ENCODE measurements at regions not wholly inside any gene's neighbourhood (a gene's known extent, or its start where the extent isn't known, plus 50 kb on each side); places are given as distances from the start of the nearest gene placed in this dataset.
"Not testable (repeated sequence)": the region's sequence is repeated elsewhere in the genome, so short reads cannot be mapped to it uniquely, and the experiment has no call there.

DNA sequence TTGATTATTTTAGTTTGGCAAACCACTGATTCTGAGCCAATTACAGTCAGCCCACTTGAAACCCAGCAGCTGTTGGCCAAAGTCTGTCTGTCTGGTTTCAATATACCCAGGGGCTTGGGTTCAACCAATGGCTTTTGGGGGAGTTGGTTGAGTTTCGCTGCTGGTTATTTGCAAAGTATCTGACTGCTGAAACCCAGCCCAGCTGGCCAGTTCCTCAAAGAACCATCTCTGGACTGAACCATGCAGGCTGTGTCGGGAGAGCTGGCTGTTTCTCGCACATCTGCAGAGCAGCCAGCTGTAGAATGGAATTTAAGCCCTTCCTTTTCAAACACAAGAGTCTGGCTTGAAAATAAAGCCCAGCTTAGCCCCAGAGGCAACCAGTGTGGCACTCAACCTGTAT is 66.0 kb upstream of the PAX7 start:
- DNase-seq, result no peak

DNA sequence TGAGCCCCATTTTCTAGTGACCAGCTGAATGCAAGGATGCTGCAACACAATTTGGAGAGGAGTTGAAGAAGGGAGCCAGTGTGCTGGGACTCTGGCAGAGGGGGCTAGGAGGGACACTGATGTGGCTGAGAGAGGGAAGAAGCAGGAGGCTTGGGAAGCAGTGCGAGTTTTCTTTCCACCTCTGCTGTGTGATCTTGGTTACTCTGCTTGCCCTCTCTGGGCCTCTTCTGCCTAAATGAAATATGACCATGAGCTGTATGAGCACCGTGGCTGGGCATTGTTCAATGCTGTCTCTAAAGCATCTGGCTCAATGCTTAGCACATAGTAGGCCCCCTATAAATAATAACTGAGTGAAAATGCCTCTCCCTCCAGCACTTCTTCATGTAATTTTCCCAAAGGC is 65.3 kb upstream of the PAX7 start:
- no peak for DNase-seq

DNA sequence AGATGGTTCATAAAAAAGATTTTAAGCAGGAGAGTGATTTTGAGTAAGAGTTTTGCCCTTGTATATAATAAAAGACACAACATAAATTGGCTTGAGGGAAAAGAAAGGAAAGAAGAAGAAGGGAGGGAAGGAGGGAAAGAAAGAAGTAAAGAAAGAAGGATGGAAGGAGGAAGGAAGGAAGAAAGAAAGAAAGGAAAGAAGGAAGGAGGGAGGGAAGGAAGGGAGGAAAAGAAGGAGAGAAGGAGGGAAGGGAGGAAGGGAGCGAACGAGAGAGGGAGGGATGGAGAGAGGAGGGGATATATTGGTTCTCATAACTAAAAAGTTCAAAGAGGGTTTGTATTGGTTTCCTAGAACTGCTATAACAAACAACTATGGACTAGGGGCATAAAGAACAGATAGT is 62.2 kb upstream of the PAX7 start:
- no peak for DNase-seq

DNA sequence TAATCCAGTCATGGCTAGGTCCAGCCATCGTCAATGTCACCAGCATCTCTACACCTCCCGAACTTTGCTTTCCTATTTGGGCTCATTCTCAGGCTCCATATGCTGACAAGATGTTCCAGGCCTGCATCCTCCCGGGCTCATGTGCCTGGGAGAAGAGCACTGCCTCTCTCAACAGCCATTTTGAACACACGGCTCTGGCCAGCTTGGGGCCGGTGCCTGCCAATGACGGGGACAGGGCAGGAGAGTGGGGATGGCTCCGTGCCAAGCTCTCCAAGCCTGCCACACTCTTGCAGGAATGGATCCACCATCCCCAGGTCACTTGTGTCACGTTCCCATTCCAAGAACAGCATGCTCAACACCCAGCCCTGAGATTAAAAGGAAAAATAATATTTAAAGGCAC is 61.4 kb upstream of the PAX7 start:
- no peak for DNase-seq

DNA sequence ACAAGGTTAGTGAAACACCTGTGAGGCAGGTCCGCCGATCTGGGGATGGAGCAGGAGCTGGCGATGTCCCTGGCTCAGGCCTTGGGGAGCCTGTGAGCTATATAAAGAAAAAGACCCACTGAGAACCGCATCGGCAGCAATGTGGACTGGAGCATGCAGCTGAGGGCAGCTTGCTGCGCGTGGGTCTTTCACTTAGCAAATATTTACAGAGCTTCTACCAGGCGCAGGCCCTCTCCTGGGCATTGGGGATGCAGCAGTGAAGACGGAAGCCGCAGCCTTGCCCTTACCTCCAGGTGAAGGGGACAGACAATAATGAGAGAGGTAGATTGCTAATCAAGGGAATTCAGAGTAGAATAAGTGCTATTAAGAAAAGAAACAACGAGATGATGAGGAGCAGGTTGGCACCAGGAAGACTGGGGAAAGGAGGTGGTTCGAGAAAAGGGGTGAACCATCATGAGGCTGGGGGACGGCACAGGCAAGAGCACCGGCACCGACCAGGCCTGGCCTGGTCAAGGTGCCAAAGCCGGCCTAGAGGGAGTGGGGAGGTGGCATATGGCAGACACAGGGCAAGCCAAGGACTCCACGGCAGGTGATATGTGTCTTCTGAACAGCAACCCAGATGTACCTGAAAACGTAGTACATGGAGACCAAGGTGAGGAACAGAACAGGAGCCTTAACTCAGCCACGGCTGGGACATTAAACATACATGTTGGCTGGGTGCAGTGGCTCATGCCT is 60.7 kb upstream of the PAX7 start:
- DNase-seq, result no peak

DNA sequence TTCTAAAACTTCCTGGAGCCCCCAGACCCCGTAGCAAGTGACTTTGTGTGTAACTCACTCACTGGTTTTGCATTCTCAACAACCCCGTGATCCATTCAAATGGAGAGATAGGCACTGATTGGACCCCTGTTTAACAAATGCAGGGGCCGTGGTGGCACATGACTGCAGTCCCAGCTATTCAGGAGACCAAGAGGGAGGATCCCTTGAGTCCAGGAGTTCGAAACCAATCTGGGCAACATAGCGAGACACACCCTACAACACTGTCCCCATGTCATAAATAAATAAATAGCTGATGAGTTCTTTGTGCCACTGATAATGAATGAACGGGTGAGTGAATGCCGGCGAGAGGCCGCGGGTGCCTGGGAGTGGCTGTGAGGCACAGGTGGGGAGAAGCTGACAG is 59.4 kb upstream of the PAX7 start:
- no peak for DNase-seq

DNA sequence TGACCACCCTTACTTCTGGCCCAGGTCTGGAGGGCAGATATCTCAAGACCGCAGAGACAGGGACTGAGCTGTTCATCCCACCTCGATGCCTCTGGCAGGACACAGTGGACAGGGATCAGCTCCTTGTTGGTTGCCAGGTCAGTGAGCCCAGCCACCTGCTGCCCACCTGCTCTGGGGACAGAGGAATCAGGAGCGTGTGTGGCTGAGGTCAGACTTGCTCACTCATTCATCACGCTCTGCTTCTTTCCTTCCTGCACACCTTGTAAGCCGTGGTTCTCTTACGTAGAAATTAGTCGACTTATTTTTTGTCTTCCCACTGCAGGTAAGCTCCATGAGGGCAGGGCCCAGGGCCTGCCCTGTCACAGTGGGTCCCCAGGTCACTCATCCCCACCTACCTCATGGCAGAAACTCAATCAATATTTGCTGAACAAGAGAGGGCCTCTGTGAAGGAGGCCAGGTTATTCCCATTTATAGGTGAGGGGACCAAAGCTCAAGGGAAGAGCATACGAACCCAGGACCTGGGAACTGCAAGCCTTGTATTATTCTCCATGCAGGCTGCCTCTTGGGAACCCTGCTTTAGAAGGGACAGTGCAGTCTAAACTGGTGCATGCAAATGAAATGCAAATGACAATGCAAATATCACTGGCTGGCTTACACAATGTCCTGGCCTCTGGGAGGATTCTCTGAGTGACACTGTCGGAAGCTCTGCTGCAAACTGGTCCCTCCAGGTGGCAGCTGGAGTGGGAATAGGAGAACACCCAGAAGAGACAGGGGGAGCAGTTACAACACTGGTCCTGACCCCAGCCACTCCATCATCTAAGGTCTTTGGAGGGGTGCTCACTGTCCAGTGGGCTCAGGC is 58.4 kb upstream of the PAX7 start:
- no peak for DNase-seq

DNA sequence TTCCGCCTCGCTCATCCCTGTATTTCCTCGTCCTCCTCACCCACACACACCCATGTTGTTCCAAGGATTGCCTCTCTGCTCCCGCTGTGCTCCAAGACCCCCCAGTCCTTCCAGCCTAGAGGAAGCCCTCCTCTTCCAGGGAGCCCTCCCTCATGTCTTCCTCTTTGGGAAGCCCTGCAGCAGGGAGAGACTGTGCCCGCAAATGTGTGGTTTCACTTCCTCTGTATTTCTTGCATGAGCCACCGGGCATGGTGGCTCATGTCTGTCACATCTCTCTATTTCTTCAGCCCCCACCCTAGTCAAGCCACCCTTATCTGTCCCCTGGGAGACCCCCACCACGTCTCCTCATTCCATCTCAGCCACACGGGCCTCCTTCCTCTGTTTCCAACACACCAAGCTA is 57.5 kb upstream of the PAX7 start:
- DNase-seq, result no peak

DNA sequence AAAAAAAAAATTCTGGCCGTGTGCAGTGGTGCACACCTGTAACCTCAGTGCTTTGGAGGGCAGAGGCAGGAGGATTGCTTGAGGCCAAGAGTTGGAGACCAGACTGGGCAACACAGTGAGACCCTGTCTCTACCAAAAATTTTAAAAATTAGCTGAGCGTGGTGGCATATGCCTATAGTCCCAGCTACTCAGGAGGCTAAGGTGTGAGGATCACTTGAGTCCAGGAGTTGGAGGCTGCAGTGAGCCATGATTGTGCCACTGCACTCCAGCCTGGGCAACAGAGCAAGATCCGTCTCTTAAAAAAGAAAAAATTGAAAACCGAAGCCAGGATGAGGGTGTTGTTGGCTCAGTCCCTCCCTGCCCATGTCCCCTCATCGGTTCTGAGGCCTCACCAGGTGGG is 55.9 kb upstream of the PAX7 start:
- DNase-seq, result no peak

DNA sequence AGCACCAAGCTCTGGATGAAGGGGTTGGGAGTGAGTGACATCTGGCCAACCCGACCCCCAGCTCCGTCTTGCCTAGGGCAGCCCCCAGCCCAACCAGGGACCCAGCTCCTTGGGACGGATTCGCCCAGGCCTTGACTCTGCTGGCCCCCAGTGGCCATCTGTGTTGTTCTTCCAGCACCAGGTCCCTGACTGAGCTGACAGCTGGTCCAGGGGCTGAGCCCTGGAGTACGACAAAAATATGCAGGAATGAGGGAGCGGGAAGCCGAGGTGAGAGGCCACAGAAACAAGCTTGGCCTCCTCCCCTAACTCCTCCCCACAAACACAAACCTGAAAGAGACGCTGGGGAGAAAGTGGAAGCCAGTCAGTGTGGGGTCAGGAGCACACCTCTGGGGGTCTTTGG is 55.0 kb upstream of the PAX7 start:
- DNase-seq, result peak; percentile 12

DNA sequence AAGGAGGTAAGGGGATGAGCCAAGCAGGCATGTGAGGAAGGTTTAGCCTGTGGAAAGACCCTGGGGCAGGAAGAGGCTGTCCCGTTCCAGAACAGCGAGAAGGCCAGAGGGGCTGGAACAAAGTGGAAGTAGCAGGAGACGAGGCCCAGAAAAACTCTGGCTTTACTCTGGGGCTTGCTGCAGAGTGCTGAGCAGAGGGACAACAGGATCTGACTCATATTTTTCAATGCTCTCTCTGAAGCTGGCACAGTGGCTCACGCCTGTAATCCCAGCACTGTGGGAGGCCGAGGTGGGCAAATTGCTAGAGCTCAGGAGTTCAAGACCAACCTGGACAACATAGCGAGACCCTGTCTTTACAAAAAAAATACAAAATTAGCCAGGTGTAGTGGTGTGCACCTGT is 52.4 kb upstream of the PAX7 start:
- DNase-seq, result no peak

DNA sequence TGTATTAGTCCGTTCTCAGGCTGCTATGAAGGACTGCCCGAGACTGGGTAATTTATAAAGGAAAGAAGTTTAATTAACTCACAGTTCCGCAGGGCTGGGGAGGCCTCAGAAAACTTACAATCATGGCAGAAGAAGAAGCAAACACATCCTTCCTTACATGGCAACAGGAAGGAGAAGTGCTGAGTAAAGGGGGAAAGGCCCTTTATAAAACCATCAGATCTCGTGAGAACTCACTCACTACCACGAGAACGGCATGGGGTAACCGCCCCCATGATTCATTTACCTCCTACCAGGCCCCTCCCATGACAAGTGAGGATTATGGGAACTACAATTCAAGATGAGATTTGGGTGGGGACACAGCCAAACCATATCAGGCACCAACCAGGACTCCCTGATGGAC is 51.4 kb upstream of the PAX7 start:
- not testable (repeated sequence) for DNase-seq

DNA sequence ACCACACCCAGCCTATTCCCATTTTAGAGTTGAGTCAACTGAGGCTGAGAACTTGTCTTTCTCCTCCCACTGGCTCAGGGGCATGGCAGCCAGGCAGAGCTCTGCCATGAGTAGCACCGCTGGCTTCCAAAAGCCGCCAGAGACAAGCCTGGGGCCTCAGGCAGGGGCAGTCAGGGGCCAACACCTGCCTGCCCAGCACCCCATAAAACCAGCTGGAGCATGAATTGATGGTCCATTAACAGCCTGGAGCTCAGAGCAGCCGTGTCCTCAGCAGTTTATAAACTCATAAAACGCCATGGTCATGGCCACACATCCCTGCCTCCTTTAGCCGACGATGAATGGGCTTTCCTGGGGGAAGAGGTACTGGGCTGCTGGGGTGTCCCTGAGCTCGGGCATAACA is 50.6 kb upstream of the PAX7 start:
- no peak for DNase-seq

DNA sequence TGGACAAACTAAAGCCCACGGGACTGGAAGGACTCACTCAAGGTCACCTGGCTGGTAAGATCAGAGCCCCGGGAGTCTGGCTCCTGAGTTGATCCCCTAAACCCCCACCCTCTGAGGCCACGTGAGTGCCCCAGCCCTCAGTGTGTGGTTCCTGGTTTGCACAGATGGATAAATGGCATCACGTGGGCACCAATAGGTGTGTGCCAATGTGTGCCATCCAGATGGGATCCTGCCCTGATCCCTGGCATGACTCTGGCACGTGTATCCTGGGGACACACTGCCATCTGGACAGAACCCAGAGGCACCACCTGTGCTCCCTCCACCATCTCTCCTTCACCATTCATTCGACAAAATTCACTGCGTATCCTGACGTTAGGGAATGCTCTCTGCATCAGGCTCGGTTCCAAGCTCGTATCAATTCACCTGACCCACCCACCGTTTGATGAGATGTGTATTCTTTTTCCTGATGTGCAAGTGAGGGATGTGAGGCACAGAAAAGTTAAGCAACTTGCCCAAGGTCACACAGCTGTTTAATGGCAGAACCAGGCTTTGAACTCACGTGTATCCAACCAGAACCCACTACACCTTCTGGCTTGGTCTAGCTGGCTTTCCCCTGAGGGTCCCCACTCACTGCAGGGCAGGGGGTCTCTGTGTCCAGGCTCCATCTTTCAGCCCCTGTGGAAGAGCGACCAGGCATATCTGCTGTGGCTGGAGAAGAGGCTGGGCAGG is 49.8 kb upstream of the PAX7 start:
- DNase-seq, result no peak
